ENCODE measurements at regions not wholly inside any gene's neighbourhood (a gene's known extent, or its start where the extent isn't known, plus 50 kb on each side); places are given as distances from the start of the nearest gene placed in this dataset.

- TF ChIP-seq REST (IDR thresholded peaks at IDR 0.05; ENCODE audit: low read depth) (no peak), YY1 (IDR thresholded peaks at IDR 0.05; ENCODE audit: low read depth) (no peak), NFIC (IDR thresholded peaks at IDR 0.05) (no peak), TEAD4 (IDR thresholded peaks at IDR 0.05) (no peak), ZBTB7A (IDR thresholded peaks at IDR 0.05; ENCODE audit: low read depth) (no peak), RAD21 (IDR thresholded peaks at IDR 0.05; ENCODE audit: low read depth) (no peak), TAF1 (IDR thresholded peaks at IDR 0.05; ENCODE audit: low read depth) (no peak), CREB1 (IDR thresholded peaks at IDR 0.05; ENCODE audit: low read depth) (no peak), CEBPB (IDR thresholded peaks at IDR 0.05) (no peak), EGR1 (IDR thresholded peaks at IDR 0.05) (no peak)
These were observed 495.4 kb downstream of the TOX3 start for GRCh38 chr16:52051414-52052172.

GRCh38 chr16:52050418-52050817 lies 496.5 kb downstream of the TOX3 start:
- no peak for TF ChIP-seq REST (IDR thresholded peaks at IDR 0.05; ENCODE audit: low read depth)
- no peak for TF ChIP-seq FOXM1 (IDR thresholded peaks at IDR 0.05; ENCODE audit: borderline replicate concordance, low read depth)
- TF ChIP-seq EGR1 (IDR thresholded peaks at IDR 0.05): no peak
- TF ChIP-seq TAF1 (IDR thresholded peaks at IDR 0.05; ENCODE audit: low read depth): no peak
- TF ChIP-seq USF1 (IDR thresholded peaks at IDR 0.05): no peak
- no peak for TF ChIP-seq CREB1 (IDR thresholded peaks at IDR 0.05; ENCODE audit: low read depth)
- TF ChIP-seq TCF12 (IDR thresholded peaks at IDR 0.05; ENCODE audit: low read depth): no peak
- TF ChIP-seq NFIC (IDR thresholded peaks at IDR 0.05): no peak
- no peak for TF ChIP-seq MAX (IDR thresholded peaks at IDR 0.05)
- TF ChIP-seq CEBPB (IDR thresholded peaks at IDR 0.05): no peak
- TF ChIP-seq YY1 (IDR thresholded peaks at IDR 0.05; ENCODE audit: low read depth): no peak

- TF ChIP-seq NFIC (IDR thresholded peaks at IDR 0.05): no peak
- TF ChIP-seq YY1 (IDR thresholded peaks at IDR 0.05; ENCODE audit: low read depth): no peak
- TF ChIP-seq USF1 (IDR thresholded peaks at IDR 0.05): no peak
- no peak for TF ChIP-seq TCF12 (IDR thresholded peaks at IDR 0.05; ENCODE audit: low read depth)
- TF ChIP-seq CEBPB (IDR thresholded peaks at IDR 0.05): no peak
- no peak for TF ChIP-seq REST (IDR thresholded peaks at IDR 0.05; ENCODE audit: low read depth)
- TF ChIP-seq TAF1 (IDR thresholded peaks at IDR 0.05; ENCODE audit: low read depth): no peak
- TF ChIP-seq MAX (IDR thresholded peaks at IDR 0.05): no peak
- no peak for TF ChIP-seq TEAD4 (IDR thresholded peaks at IDR 0.05)
These were observed 511.5 kb downstream of the TOX3 start for GRCh38 chr16:52035436-52035835.

GRCh38 chr16:52034830-52035229 lies 512.1 kb downstream of the TOX3 start:
- TF ChIP-seq EP300 (IDR thresholded peaks at IDR 0.05; ENCODE audit: borderline replicate concordance) (no peak), TEAD4 (IDR thresholded peaks at IDR 0.05) (no peak), NFIC (IDR thresholded peaks at IDR 0.05) (no peak), FOXM1 (IDR thresholded peaks at IDR 0.05; ENCODE audit: borderline replicate concordance, low read depth) (no peak), ZBTB7A (IDR thresholded peaks at IDR 0.05; ENCODE audit: low read depth) (no peak), YY1 (IDR thresholded peaks at IDR 0.05; ENCODE audit: low read depth) (no peak), TAF1 (IDR thresholded peaks at IDR 0.05; ENCODE audit: low read depth) (no peak), REST (IDR thresholded peaks at IDR 0.05; ENCODE audit: low read depth) (no peak), TCF12 (IDR thresholded peaks at IDR 0.05; ENCODE audit: low read depth) (no peak), EGR1 (IDR thresholded peaks at IDR 0.05) (no peak), CREB1 (IDR thresholded peaks at IDR 0.05; ENCODE audit: low read depth) (no peak), USF1 (IDR thresholded peaks at IDR 0.05) (no peak), MAX (IDR thresholded peaks at IDR 0.05) (no peak), RAD21 (IDR thresholded peaks at IDR 0.05; ENCODE audit: low read depth) (no peak), CEBPB (IDR thresholded peaks at IDR 0.05) (no peak)
